Erythroblast (primary cell): ENCODE measurements at regions not wholly inside any gene's neighbourhood (a gene's known extent, or its start where the extent isn't known, plus 50 kb on each side); places are given as distances from the start of the nearest gene placed in this dataset.

ENCODE experiments used
- GATA1 ChIP-seq: IDR thresholded peaks from 2 replicates; pipeline ENCODE4 v1.6.1; 2011; ENCODE audit warnings: low read depth, mild to moderate bottlenecking, control low read depth, low read length, moderate library complexity
- POLR2A ChIP-seq: IDR thresholded peaks from 2 replicates; pipeline ENCODE4 v1.6.1; 2011; ENCODE audit warnings: mild to moderate bottlenecking, low read length

GRCh38 chr13:80988391-80989151 lies 647.6 kb upstream of the SPRY2 start:
- TF ChIP-seq POLR2A (no peak), GATA1 (no peak)
